ENCODE measurements at regions not wholly inside any gene's neighbourhood (a gene's known extent, or its start where the extent isn't known, plus 50 kb on each side); places are given as distances from the start of the nearest gene placed in this dataset.
"Not testable (repeated sequence)": the region's sequence is repeated elsewhere in the genome, so short reads cannot be mapped to it uniquely, and the experiment has no call there.

DNA sequence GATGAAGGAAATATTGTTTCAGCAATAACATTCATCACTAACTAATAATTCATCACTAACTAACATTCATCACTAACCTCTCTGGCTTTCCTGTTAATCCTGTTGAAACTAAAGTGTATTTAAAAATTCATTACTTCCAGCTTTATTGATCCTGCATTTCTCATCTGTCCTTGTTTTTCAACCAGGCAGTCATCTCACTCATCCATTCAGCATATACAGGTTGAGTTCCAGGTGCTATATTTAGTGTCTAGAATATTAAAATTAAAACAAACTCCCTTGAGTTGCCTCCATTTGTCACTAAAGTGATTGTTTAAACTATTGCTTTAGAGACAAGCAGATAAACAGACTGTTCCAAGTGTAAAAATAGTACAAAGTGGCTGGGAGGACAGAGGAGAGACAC, 58.1 kb downstream of the ATXN7L3B start:
- intact Hi-C loops (cut with micrococcal nuclease): no loop called here

- intact Hi-C loops (cut with micrococcal nuclease): no loop called here
Observed at GRCh38 chr12:74598819-74599218, 61.2 kb downstream of the ATXN7L3B start.

DNA sequence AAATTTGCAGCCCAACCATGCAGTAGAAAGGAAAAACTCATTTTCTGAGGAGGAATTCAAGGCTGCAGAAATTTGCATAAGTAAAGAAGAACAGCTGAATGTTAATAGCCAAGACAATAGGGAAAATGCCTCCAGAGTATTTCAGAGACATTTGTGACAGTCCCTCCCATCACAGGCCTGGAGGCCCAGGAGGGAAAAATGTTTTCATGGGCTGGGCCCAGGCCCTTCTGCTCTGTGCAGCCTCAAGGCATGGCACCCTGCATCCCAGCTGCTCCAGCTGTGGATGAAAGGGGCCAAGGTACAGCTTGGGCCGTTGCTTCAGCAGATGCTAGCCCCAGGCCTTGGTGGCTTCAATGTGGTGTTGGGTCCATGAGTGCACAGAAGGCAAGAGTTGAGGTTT, 62.3 kb downstream of the ATXN7L3B start:
- intact Hi-C loops (cut with micrococcal nuclease): no loop called here

DNA sequence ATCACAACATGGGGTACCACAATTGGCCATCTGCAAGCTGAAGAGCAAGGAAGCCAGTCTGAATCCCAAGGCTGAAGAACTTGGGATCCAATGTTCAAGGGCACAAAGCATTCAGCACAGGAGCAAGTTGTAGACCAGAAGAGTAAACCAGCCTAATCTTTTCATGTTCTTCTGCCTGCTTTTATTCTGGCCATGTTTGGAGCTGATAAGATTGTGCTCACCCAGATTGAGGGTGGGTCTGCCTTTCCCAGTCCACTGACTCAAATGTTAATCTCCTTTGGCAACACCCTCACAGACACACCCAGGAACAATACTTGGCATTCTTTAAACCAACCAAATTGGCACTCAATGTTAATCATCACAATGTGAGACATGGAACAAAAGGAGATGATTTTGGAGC, 63.2 kb downstream of the ATXN7L3B start:
- intact Hi-C loops (cut with micrococcal nuclease): not testable (repeated sequence)

DNA sequence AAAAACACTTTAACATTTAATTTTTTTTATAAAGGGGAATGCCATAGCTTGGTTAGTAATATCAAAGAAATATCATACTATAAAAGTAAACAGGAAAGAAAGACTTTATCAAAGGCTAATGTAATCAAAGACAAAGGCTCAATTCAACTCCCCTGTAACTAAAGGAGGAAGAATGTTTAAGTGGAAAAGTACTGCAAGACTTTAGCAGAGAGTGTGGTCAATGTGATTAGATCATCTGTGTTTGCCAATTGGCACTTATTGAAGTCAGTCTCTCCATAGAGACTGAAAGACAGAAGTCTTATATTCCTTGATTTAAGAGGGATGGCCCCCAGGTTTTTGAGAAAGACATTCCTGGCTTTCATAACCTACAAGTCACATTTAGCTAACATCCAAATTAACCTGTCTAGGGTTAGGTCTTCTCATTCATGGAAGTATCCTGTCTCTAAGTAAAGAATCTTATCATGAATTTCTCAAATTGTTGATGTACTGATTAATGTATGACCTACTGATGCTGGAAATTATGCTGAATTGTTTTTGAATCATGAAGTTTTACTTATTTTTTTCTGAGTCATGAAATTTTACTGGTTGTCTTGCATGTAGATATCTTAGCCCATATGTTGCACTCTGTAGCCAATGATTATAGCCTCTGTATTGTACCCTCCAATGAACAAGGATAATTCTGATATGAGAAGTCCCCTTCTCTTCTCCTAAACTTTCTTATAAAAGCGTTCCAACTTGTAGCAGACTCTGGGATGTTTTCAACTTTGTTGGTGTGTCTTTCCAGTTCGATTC, 65.4 kb downstream of the ATXN7L3B start:
- intact Hi-C loops (cut with micrococcal nuclease): no loop called here

GRCh38 chr12:74608231-74608775, 70.7 kb downstream of the ATXN7L3B start:
- intact Hi-C loops (cut with micrococcal nuclease): no loop called here

DNA sequence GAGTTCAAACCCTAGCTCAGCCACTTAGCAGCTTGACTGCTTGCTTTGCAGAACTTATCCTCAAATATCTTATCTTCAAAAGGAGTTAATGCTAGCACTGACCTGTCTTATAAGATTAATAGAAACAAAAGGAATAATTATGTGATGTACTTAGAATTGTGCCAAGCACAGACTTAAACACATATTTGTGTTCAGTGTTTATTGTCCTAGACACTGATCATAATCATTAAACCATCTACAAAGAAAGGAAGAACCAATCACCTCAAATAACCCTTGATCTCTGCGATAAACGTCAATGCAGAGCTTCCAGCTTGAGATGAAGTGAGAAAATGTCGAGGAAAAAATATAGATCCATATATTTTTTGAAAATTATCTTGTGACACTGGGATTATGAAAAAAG, 73.1 kb downstream of the ATXN7L3B start:
- intact Hi-C loops (cut with micrococcal nuclease): no loop called here

GRCh38 chr12:74614426-74614825, 76.8 kb downstream of the ATXN7L3B start:
- intact Hi-C loops (cut with micrococcal nuclease): no loop called here

DNA sequence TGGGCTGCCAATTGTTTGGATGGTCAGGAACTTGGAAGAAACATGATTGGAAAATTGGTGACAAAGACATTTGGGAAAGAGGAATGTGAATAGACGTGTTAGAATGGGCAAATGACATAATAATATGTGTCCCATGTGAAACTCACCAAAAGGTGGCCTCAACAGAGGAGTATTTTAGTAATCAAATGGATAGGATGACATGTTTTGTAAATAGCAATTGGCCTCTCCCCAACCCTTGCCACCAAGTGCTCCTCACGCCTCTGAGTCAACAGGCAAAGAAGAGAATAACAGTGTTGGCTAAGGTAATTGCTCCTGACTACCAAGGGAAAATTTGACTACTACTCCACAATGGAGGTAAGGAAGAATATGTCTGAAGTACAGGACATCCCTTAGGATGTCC, 81.4 kb downstream of the ATXN7L3B start:
- intact Hi-C loops (cut with micrococcal nuclease): no loop called here

DNA sequence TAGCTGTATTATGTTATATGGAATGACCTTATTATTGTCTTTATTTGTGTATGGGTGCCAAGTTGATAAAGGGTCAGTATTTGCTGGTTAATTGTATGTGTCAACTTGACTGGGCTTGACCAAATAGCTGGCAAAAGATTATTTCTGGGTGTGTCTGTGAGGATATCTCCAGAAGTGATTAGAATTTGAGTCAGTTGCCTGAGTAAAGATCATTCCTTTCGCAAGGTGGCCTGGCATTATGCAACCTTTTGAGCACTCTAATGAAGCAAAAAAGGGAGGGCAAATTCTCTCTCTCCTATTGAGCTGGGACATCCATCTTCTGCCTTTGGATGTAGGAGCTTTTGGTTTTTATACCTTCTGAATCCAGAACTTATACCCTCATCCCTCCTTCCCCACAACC, 82.2 kb downstream of the ATXN7L3B start:
- intact Hi-C loops (cut with micrococcal nuclease): no loop called here

DNA sequence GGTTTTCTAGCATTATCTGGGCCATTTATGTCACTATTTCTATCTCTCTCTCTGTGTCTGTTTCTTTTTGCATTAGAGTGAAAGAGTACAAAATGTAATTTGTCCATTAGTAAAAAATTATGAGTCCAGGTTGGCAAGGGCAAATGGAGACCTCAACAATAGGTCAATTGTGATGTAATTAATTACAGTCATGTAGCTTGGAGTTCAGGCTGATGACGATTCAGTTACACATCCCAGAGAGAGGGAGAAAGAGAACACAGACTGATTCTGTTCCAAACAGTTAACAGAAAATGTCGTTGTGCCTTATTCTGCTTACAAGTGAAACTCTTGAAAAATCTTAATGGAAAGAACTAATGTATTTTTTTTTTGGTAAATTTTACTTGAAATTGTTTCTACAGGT, 83.3 kb downstream of the ATXN7L3B start:
- intact Hi-C loops (cut with micrococcal nuclease): no loop called here

DNA sequence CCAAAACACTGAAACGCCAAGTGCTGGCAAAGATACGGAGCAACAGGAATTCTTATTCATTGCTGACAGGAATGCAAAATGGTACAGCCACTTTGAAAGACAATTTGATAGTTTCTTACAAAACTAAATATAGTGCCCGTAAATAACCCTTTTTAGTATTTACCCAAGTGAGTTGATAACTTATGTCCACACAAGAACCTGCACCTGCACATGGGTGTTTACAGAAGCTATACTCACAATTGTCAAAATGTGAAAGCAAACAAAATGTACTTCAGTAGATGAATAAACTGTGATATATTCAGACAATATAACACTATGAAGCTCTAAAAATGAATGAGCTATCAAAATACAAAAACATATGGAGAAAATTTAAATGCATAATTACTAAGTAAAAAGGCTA, 86.6 kb downstream of the ATXN7L3B start:
- intact Hi-C loops (cut with micrococcal nuclease): no loop called here

DNA sequence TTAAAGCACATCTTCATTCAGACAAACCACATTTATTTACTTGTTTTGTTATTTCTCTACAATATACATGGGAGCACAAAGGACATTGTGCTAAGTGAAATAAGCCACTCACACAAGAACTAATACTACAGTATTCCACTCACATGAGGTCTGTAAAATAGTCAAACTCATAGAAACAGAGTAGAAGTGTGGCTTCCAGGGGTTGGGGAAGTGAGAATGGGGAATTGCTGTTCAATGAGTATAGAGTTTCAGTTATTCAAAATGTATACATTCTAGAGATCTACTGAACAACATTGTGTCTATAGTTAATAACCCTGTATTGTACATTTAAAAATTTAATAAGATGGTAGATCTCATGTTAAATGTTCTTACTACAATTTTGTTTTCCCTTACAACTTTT, 88.8 kb downstream of the ATXN7L3B start:
- intact Hi-C loops (cut with micrococcal nuclease): no loop called here

DNA sequence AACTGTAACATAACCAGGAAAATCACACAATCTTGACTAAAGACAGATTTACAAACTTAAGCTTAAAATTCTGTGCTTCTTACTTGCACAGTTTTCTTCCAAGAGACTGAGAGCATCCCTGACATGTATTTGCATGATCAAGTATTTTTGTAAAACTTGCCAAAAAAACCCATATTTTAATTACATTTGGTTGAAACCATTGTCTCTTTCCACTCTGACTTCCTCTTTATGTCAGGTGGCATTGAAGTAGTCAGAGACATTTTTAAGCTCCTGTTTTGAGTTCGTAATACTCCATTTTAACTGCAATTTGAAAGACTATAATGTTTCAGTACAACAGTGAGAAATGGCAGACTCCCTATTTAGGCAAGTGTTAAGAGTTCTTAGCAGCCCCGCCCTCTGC, 103.6 kb downstream of the ATXN7L3B start:
- intact Hi-C loops (cut with micrococcal nuclease): no loop called here

- intact Hi-C loops (cut with micrococcal nuclease): no loop called here
Observed at GRCh38 chr12:74641694-74642093, 104.1 kb downstream of the ATXN7L3B start.

DNA sequence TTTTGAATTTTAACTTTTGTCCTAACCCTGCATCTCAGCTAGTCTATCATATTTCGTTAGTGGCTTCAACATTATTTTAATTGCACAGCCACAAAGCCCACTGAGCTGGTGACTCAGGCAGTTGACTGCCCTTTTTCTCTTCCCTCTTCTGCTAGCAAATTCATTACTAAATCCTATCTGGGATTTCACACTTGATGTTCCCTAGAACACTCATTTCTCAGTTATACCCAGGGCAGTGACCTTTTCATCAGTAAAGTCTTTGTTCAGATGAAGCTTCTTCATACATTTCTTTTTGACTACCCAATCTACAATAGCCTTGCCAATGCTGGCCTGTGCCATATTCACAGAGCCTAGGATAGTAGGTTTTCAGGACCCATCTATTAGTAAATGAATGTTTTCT, 107.0 kb downstream of the ATXN7L3B start:
- intact Hi-C loops (cut with micrococcal nuclease): no loop called here

- intact Hi-C loops (cut with micrococcal nuclease): no loop called here
Observed at GRCh38 chr12:74646831-74647230, 109.2 kb downstream of the ATXN7L3B start.

- intact Hi-C loops (cut with micrococcal nuclease): no loop called here
Observed at GRCh38 chr12:74647256-74647655, 109.6 kb downstream of the ATXN7L3B start.

GRCh38 chr12:74656251-74656650, 118.6 kb downstream of the ATXN7L3B start:
- intact Hi-C loops (cut with micrococcal nuclease): no loop called here

GRCh38 chr12:74660442-74660841, 122.8 kb downstream of the ATXN7L3B start:
- intact Hi-C loops (cut with micrococcal nuclease): no loop called here

DNA sequence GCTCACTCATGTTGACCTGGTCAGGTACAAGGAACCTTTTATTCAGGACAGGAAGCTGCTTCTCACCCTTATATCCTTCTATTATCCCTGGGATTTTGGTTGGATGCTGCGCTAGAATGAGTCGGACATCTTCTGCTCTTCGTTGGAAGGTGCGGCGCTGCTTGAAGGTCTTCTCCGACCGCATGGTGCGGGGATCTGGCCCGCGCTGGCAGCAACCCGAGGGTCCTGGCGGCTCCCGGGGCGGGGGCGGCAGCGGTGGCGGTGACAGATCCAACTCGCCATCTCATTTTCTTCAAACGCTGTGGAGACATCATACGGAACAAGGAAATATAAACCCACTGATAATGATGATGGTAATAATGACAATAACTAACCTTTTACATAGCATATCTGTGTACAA, 126.3 kb downstream of the ATXN7L3B start:
- intact Hi-C loops (cut with micrococcal nuclease): no loop called here

- intact Hi-C loops (cut with micrococcal nuclease): no loop called here
Observed at GRCh38 chr12:74665690-74666089, 128.1 kb downstream of the ATXN7L3B start.

DNA sequence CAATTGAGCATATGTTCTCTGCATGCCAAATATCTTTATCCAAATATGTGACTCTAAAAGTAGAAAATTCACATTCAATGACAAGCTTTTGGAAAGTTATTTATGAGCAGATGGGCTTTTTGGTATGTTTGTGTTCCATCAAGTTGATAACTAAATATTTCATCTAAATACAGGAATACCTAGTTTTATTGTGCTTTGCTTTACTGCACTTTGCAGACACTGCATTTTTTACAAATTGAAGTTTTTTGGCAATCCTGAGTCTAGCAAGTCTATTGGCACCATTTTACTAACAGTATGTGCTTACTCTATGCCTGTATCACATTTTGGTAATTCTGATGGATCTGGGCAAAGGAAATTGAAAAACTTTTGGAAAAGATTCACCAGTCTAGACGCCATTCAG, 133.8 kb downstream of the ATXN7L3B start:
- intact Hi-C loops (cut with micrococcal nuclease): no loop called here
